ENCODE measurements at regions not wholly inside any gene's neighbourhood (a gene's known extent, or its start where the extent isn't known, plus 50 kb on each side); places are given as distances from the start of the nearest gene placed in this dataset.

GRCh38 chr2:199025146-199025545, 432.6 kb downstream of the SATB2 start:
- DNase-seq (ENCODE audit: low read depth in 2 of 2) = no peak

- no peak for DNase-seq (ENCODE audit: low read depth in 2 of 2)
These were observed 433.5 kb downstream of the SATB2 start for GRCh38 chr2:199024224-199024623.

- no peak for DNase-seq (ENCODE audit: low read depth in 2 of 2)
These were observed 437.7 kb downstream of the SATB2 start for GRCh38 chr2:199019898-199020507.

- no peak for DNase-seq (ENCODE audit: low read depth in 2 of 2)
These were observed 438.9 kb downstream of the SATB2 start for GRCh38 chr2:199018826-199019225.

GRCh38 chr2:199015072-199015471, 442.7 kb downstream of the SATB2 start:
- DNase-seq (ENCODE audit: low read depth in 2 of 2) = no peak

GRCh38 chr2:199014226-199014625, 443.5 kb downstream of the SATB2 start:
- DNase-seq (ENCODE audit: low read depth in 2 of 2) = no peak

GRCh38 chr2:199011908-199012307, 445.8 kb downstream of the SATB2 start:
- DNase-seq (ENCODE audit: low read depth in 2 of 2) = no peak

GRCh38 chr2:198994678-198995077, 463.1 kb downstream of the SATB2 start:
- DNase-seq (ENCODE audit: low read depth in 2 of 2) = no peak

GRCh38 chr2:198991431-198991830, 466.3 kb downstream of the SATB2 start:
- DNase-seq (ENCODE audit: low read depth in 2 of 2) = no peak

- DNase-seq (ENCODE audit: low read depth in 2 of 2) = no peak
These were observed 482.0 kb downstream of the SATB2 start for GRCh38 chr2:198975779-198976178.

GRCh38 chr2:198973785-198974184, 484.0 kb downstream of the SATB2 start:
- DNase-seq (ENCODE audit: low read depth in 2 of 2) = no peak

GRCh38 chr2:198973181-198973580, 484.6 kb downstream of the SATB2 start:
- no peak for DNase-seq (ENCODE audit: low read depth in 2 of 2)

GRCh38 chr2:198968545-198968944, 489.2 kb downstream of the SATB2 start:
- DNase-seq (ENCODE audit: low read depth in 2 of 2) = no peak

GRCh38 chr2:198966269-198966668, 491.5 kb downstream of the SATB2 start:
- DNase-seq (ENCODE audit: low read depth in 2 of 2) = no peak

GRCh38 chr2:198961547-198961946, 496.2 kb downstream of the SATB2 start:
- DNase-seq (ENCODE audit: low read depth in 2 of 2) = no peak

GRCh38 chr2:198957181-198957580, 500.6 kb downstream of the SATB2 start:
- no peak for DNase-seq (ENCODE audit: low read depth in 2 of 2)

- DNase-seq (ENCODE audit: low read depth in 2 of 2) = no peak
These were observed 504.4 kb downstream of the SATB2 start for GRCh38 chr2:198953328-198953727.

GRCh38 chr2:198950803-198951202, 506.9 kb downstream of the SATB2 start:
- DNase-seq (ENCODE audit: low read depth in 2 of 2) = no peak

- DNase-seq (ENCODE audit: low read depth in 2 of 2) = no peak
These were observed 512.2 kb downstream of the SATB2 start for GRCh38 chr2:198945496-198945895.

GRCh38 chr2:198930170-198930569, 527.6 kb downstream of the SATB2 start:
- no peak for DNase-seq (ENCODE audit: low read depth in 2 of 2)

GRCh38 chr2:198928026-198928425, 529.7 kb downstream of the SATB2 start:
- DNase-seq (ENCODE audit: low read depth in 2 of 2) = no peak

- no peak for DNase-seq (ENCODE audit: low read depth in 2 of 2)
These were observed 539.6 kb downstream of the SATB2 start for GRCh38 chr2:198917926-198918720.

- DNase-seq (ENCODE audit: low read depth in 2 of 2) = no peak
These were observed 540.5 kb downstream of the SATB2 start for GRCh38 chr2:198917275-198917674.
